ENCODE measurements at regions not wholly inside any gene's neighbourhood (a gene's known extent, or its start where the extent isn't known, plus 50 kb on each side); places are given as distances from the start of the nearest gene placed in this dataset.

DNA sequence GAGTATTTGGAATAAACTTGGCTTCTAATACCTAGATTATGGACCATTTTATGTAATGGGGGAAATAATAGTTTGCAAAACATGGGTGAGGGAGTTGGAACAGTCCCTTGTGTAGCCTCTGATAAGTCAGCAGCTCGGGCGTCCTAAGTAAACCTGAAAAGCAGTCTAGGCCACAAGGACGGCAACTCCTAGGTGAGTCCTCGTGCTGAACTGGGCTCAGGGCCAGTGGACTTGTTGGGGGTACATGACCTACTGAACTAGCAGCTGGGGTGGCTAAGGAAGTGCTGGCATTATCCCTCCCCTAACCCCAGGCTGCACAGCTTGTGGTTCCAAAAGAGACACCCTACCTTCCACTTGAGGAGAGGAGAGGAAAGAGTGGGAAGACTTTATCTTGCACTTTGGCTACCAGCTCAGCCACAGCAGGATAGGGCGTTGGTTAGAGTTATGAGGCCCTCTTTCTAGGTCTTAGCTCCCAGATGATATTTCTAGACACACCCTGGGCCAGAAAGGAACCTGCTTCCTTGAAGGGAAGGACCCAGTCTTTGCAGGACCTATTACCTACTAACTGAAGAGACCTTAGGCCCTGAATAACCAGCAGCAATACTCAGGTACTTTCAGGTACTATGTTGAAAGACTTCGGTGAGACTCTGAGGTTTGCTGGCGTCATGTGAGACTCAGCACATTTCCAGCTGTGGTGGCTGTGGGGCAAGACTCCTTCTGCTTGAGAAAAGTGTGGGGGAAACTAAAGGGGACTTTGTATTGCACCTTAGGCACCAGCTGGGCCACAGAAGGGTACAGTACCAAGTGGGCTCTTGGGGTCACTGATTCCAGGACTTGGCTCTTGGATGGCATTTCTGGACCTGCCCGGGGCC, 71.0 kb downstream of the AQP4 start:
- 91% methylated on average over 8 of the region's 8 CpGs for WGBS
- Histone ChIP-seq H3K9me3 (no peaks in the 10 kb centered on the region), H3K4me3 (no peak overlapping the region), H3K36me3 (no peaks in the 10 kb centered on the region), H3K4me1 (no peaks in the 10 kb centered on the region), H3K27me3 (no peaks in the 10 kb centered on the region), H3K27ac (no peak overlapping the region)
- TF ChIP-seq POLR2A (IDR thresholded peaks at IDR 0.05) (no peak), POLR2AphosphoS5 (IDR thresholded peaks at IDR 0.05) (no peak), EP300 (IDR thresholded peaks at IDR 0.05) (no peak)
- TF ChIP-seq, protein P1, sequence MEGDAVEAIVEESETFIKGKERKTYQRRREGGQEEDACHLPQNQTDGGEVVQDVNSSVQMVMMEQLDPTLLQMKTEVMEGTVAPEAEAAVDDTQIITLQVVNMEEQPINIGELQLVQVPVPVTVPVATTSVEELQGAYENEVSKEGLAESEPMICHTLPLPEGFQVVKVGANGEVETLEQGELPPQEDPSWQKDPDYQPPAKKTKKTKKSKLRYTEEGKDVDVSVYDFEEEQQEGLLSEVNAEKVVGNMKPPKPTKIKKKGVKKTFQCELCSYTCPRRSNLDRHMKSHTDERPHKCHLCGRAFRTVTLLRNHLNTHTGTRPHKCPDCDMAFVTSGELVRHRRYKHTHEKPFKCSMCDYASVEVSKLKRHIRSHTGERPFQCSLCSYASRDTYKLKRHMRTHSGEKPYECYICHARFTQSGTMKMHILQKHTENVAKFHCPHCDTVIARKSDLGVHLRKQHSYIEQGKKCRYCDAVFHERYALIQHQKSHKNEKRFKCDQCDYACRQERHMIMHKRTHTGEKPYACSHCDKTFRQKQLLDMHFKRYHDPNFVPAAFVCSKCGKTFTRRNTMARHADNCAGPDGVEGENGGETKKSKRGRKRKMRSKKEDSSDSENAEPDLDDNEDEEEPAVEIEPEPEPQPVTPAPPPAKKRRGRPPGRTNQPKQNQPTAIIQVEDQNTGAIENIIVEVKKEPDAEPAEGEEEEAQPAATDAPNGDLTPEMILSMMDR (IDR thresholded peaks at IDR 0.05) = no peak
- DNase-seq (ENCODE audit: low spot score in 2 of 2) = no peak

GRCh38 chr18:26792661-26793060, 72.8 kb downstream of the AQP4 start:
- H3K36me3 ChIP-seq = no peaks in the 10 kb centered on the region
- H3K4me1 ChIP-seq = no peaks in the 10 kb centered on the region
- no peaks in the 10 kb centered on the region for H3K9me3 ChIP-seq
- no peaks in the 10 kb centered on the region for H3K27me3 ChIP-seq
- 98% methylated on average over 1 of the region's 1 CpG for WGBS
- H3K4me3 ChIP-seq = no peak overlapping the region
- DNase-seq (ENCODE audit: low spot score in 2 of 2) = no peak
- H3K27ac ChIP-seq = no peak overlapping the region
- TF ChIP-seq, protein P1 (IDR thresholded peaks at IDR 0.05) = no peak
- TF ChIP-seq POLR2AphosphoS5 (IDR thresholded peaks at IDR 0.05) = no peak
- TF ChIP-seq EP300 (IDR thresholded peaks at IDR 0.05) = no peak
- TF ChIP-seq POLR2A (IDR thresholded peaks at IDR 0.05) = no peak

DNA sequence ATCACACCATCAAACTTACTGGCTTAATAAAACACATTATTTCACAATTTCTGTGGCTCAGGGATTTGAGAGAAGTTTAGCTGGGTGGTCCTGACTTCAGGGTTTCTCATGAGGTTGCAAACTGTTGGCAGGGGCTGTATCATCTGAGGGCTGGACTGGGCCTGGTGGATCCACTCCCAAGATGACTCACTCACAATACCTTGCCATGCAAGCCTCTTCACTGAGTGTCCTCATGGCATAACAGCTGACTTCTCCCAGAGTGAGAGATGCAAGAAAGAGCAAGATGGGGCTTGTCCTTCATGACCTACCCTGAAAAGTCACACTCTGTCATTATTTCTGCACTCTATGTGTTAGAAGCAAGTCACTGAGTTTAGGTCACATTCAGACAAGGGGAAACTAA, 73.8 kb downstream of the AQP4 start:
- H3K4me1 ChIP-seq = no peaks in the 10 kb centered on the region
- no peaks in the 10 kb centered on the region for H3K36me3 ChIP-seq
- no peaks in the 10 kb centered on the region for H3K27me3 ChIP-seq
- H3K9me3 ChIP-seq = no peaks in the 10 kb centered on the region
- no peak for TF ChIP-seq EP300 (IDR thresholded peaks at IDR 0.05)
- no peak for TF ChIP-seq POLR2AphosphoS5 (IDR thresholded peaks at IDR 0.05)
- TF ChIP-seq POLR2A (IDR thresholded peaks at IDR 0.05) = no peak
- TF ChIP-seq, protein P1 (IDR thresholded peaks at IDR 0.05) = no peak
- no peak for DNase-seq (ENCODE audit: low spot score in 2 of 2)
- no peak overlapping the region for H3K4me3 ChIP-seq
- no peak overlapping the region for H3K27ac ChIP-seq

- Histone ChIP-seq H3K9me3 (no peaks in the 10 kb centered on the region), H3K27me3 (no peaks in the 10 kb centered on the region), H3K4me3 (no peak overlapping the region), H3K4me1 (no peaks in the 10 kb centered on the region), H3K27ac (no peak overlapping the region), H3K36me3 (no peaks in the 10 kb centered on the region)
- TF ChIP-seq EP300 (IDR thresholded peaks at IDR 0.05) = no peak
- no peak for TF ChIP-seq POLR2A (IDR thresholded peaks at IDR 0.05)
- TF ChIP-seq, protein P1 (IDR thresholded peaks at IDR 0.05) = no peak
- no peak for TF ChIP-seq POLR2AphosphoS5 (IDR thresholded peaks at IDR 0.05)
- WGBS = 49% methylated on average over 1 of the region's 1 CpG
- DNase-seq (ENCODE audit: low spot score in 2 of 2) = no peak
These were observed 80.9 kb downstream of the AQP4 start for GRCh38 chr18:26784599-26784998.

GRCh38 chr18:26783170-26783569, 82.3 kb downstream of the AQP4 start:
- no peaks in the 10 kb centered on the region for H3K4me1 ChIP-seq

More at GRCh38 chr18:26783170-26783569, 82.3 kb downstream of the AQP4 start:
- Histone ChIP-seq H3K9me3 (no peaks in the 10 kb centered on the region), H3K27me3 (no peaks in the 10 kb centered on the region), H3K4me3 (no peak overlapping the region), H3K36me3 (no peaks in the 10 kb centered on the region), H3K27ac (no peak overlapping the region)
- TF ChIP-seq, protein P1 (IDR thresholded peaks at IDR 0.05) = no peak
- TF ChIP-seq POLR2AphosphoS5 (IDR thresholded peaks at IDR 0.05) = no peak
- TF ChIP-seq EP300 (IDR thresholded peaks at IDR 0.05) = no peak
- no peak for DNase-seq (ENCODE audit: low spot score in 2 of 2)
- 72% methylated on average over 6 of the region's 6 CpGs for WGBS
